H9 (cell line): ENCODE measurements at regions not wholly inside any gene's neighbourhood (a gene's known extent, or its start where the extent isn't known, plus 50 kb on each side); places are given as distances from the start of the nearest gene placed in this dataset.

ENCODE experiments used
- DNase-seq: peaks from one replicate; pipeline ENCODE4 v3.0.0-alpha.2; 2017
- H2AFZ ChIP-seq: one replicate; pipeline ENCODE4 v1.6.1; 2013; ENCODE audit warnings: mild to moderate bottlenecking, low read length, control low read depth, moderate library complexity
- H2AK5ac ChIP-seq: 2 replicates; pipeline ENCODE4 v1.6.1; 2013; ENCODE audit warnings: low read length, control low read depth, mixed read lengths; ENCODE audit not compliant: insufficient read length
- H2BK120ac ChIP-seq: one replicate; pipeline ENCODE4 v1.6.1; 2013; ENCODE audit warnings: low read depth, mild to moderate bottlenecking, low read length, control low read depth, inconsistent platforms; ENCODE audit not compliant: poor library complexity, severe bottlenecking
- H2BK12ac ChIP-seq: 2 replicates; pipeline ENCODE4 v1.6.1; 2013; ENCODE audit warnings: low read length, control low read depth, mixed read lengths, low read depth; ENCODE audit not compliant: insufficient read length
- H2BK15ac ChIP-seq: 2 replicates; pipeline ENCODE4 v1.6.1; 2013; ENCODE audit warnings: low read depth, low read length, control low read depth
- H2BK20ac ChIP-seq: one replicate; pipeline ENCODE4 v1.6.1; 2013; ENCODE audit warnings: low read depth, mild to moderate bottlenecking, low read length, control low read depth, inconsistent platforms; ENCODE audit not compliant: poor library complexity, severe bottlenecking
- H2BK5ac ChIP-seq: 2 replicates; pipeline ENCODE4 v1.6.1; 2013; ENCODE audit warnings: low read length, control low read depth, mixed read lengths; ENCODE audit not compliant: insufficient read length
- H3K14ac ChIP-seq: 2 replicates; pipeline ENCODE4 v1.6.1; 2013; ENCODE audit warnings: low read length, control low read depth; ENCODE audit not compliant: insufficient read depth
- H3K18ac ChIP-seq: 2 replicates; pipeline ENCODE4 v1.6.1; 2013; ENCODE audit warnings: low read depth, mild to moderate bottlenecking, mixed read lengths, low read length, control low read depth; ENCODE audit not compliant: insufficient read length
- H3K23ac ChIP-seq: 2 replicates; pipeline ENCODE4 v1.6.1; 2013; ENCODE audit warnings: low read length, control low read depth, mixed read lengths, low read depth; ENCODE audit not compliant: insufficient read length
- H3K23me2 ChIP-seq: 2 replicates; pipeline ENCODE4 v1.6.1; 2013; ENCODE audit warnings: low read depth, mild to moderate bottlenecking, mixed read lengths, low read length, control low read depth; ENCODE audit not compliant: insufficient read length, poor library complexity, severe bottlenecking
- H3K27ac ChIP-seq: 2 replicates; pipeline ENCODE4 v1.5.1; 2013; ENCODE audit warnings: low read length, control low read depth, mixed read lengths, low read depth; ENCODE audit not compliant: insufficient read length
- H3K27me3 ChIP-seq: 2 replicates; pipeline ENCODE4 v1.6.1; 2013; ENCODE audit warnings: low read length, control low read depth, inconsistent platforms; ENCODE audit not compliant: insufficient read depth
- H3K4ac ChIP-seq: 2 replicates; pipeline ENCODE4 v1.6.1; 2013; ENCODE audit warnings: low read depth, mild to moderate bottlenecking, control low read depth, inconsistent platforms, low read length, moderate library complexity
- H3K4me1 ChIP-seq: 2 replicates; pipeline ENCODE4 v1.6.1; 2013; ENCODE audit warnings: low read length, control low read depth, inconsistent platforms; ENCODE audit not compliant: insufficient read depth
- H3K4me2 ChIP-seq: 2 replicates; pipeline ENCODE4 v1.6.1; 2013; ENCODE audit warnings: low read length, control low read depth, mixed read lengths; ENCODE audit not compliant: insufficient read length, insufficient read depth
- H3K56ac ChIP-seq: 2 replicates; pipeline ENCODE4 v1.6.1; 2013; ENCODE audit warnings: low read depth, mild to moderate bottlenecking, mixed read lengths, low read length, control low read depth; ENCODE audit not compliant: insufficient read length
- H3K79me1 ChIP-seq: 2 replicates; pipeline ENCODE4 v1.6.1; 2013; ENCODE audit warnings: low read depth, mild to moderate bottlenecking, moderate library complexity, low read length, control low read depth, inconsistent platforms; ENCODE audit not compliant: insufficient read depth, poor library complexity, severe bottlenecking
- H3K79me2 ChIP-seq: 2 replicates; pipeline ENCODE4 v1.6.1; 2013; ENCODE audit warnings: low read length, control low read depth, inconsistent platforms; ENCODE audit not compliant: insufficient read depth
- H3K9ac ChIP-seq: 2 replicates; pipeline ENCODE4 v1.6.1; 2013; ENCODE audit warnings: low read length, control low read depth, mixed read lengths; ENCODE audit not compliant: insufficient read length; ENCODE audit errors: extremely low read depth
- H3K9me3 ChIP-seq: one replicate; pipeline ENCODE4 v1.6.1; 2013; ENCODE audit warnings: low read depth, low read length, inconsistent platforms; ENCODE audit not compliant: control insufficient read depth
- H3T11ph ChIP-seq: one replicate; pipeline ENCODE4 v1.6.1; 2013; ENCODE audit warnings: mild to moderate bottlenecking, low read length, control low read depth, inconsistent platforms
- H4K20me1 ChIP-seq: one replicate; pipeline ENCODE4 v1.6.1; 2013; ENCODE audit not compliant: control insufficient read depth, insufficient read length, insufficient read depth
- H4K5ac ChIP-seq: 2 replicates; pipeline ENCODE4 v1.6.1; 2013; ENCODE audit warnings: low read depth, mild to moderate bottlenecking, mixed read lengths, low read length, control low read depth; ENCODE audit not compliant: insufficient read length
- H4K8ac ChIP-seq: replicated peaks from 2 replicates; pipeline ENCODE4 v1.6.1; 2013; ENCODE audit warnings: low read length, control low read depth, mixed read lengths, low read depth; ENCODE audit not compliant: insufficient read length
- H4K91ac ChIP-seq: 2 replicates; pipeline ENCODE4 v1.6.1; 2013; ENCODE audit warnings: low read depth, mild to moderate bottlenecking, moderate library complexity, mixed read lengths, low read length, control low read depth; ENCODE audit not compliant: insufficient read length
- H3K27ac Mint-ChIP-seq, 3 experiments: 2 replicates in 2 of 3; 3 replicates in 1 of 3; pipeline ENCODE4 v1.8.0; 2020 to 2021; ENCODE audit warnings: mixed read lengths in 3 of 3, mild to moderate bottlenecking in 1 of 3, moderate library complexity in 1 of 3
- H3K27me3 Mint-ChIP-seq: 2 replicates; pipeline ENCODE4 v1.8.0; 2021; ENCODE audit warnings: low read depth, mild to moderate bottlenecking, moderate library complexity, mixed read lengths
- H3K36me3 Mint-ChIP-seq, 3 experiments: 2 replicates in 2 of 3; 3 replicates in 1 of 3; pipeline ENCODE4 v1.8.0; 2020 to 2021; ENCODE audit warnings: low read depth in 3 of 3, mixed read lengths in 3 of 3; ENCODE audit not compliant: insufficient read depth in 1 of 3
- H3K4me1 Mint-ChIP-seq, 2 experiments: 2 replicates each; pipeline ENCODE4 v1.8.0; 2020; ENCODE audit warnings: mixed read lengths in 2 of 2
- H3K4me3 Mint-ChIP-seq, 2 experiments: 2 replicates in 1 of 2; 3 replicates in 1 of 2; pipeline ENCODE4 v1.8.0; 2020 to 2021; ENCODE audit warnings: mild to moderate bottlenecking in 2 of 2, mixed read lengths in 2 of 2, moderate library complexity in 1 of 2
- H3K9me3 Mint-ChIP-seq, 2 experiments: 2 replicates in 1 of 2; 3 replicates in 1 of 2; pipeline ENCODE4 v1.8.0; 2020; ENCODE audit warnings: mild to moderate bottlenecking in 2 of 2, mixed read lengths in 2 of 2, moderate library complexity in 1 of 2
- CTCF ChIP-seq: fragments of 200-600 bp; sonication (generic); conservative IDR thresholded peaks from 3 replicates; pipeline ENCODE4 v1.8.0; 2021; ENCODE audit warnings: antibody characterized with exemption, mild to moderate bottlenecking
- WGBS: extraction: QIAGEN DNeasy Blood & Tissue Kit; methylation state at CpG from one replicate; pipeline ENCODE4 v1.1.7; 2013; ENCODE audit warnings: missing lambda C conversion rate, low lambda C conversion rate, mixed read lengths; ENCODE audit not compliant: insufficient read length; ENCODE audit errors: extremely low coverage; 5-methylcytosine and 5-hydroxymethylcytosine counted together

GRCh38 chr10:90440870-90441269, 417.0 kb downstream of the HTR7 start:
- Histone ChIP-seq H3K9ac (no peak overlapping the region), H4K8ac (no peak overlapping the region), H4K20me1 (no peaks in the 10 kb centered on the region), H3K23me2 (no peaks in the 10 kb centered on the region), H4K5ac (no peak overlapping the region), H3K27ac (no peak overlapping the region), H2AK5ac (no peak overlapping the region), H4K91ac (no peak overlapping the region), H2BK15ac (no peak overlapping the region), H3K56ac (no peak overlapping the region), H3K14ac (no peak overlapping the region), H3K79me2 (no peaks in the 10 kb centered on the region), H3K4ac (no peak overlapping the region), H2BK5ac (no peak overlapping the region), H2BK12ac (no peak overlapping the region), H3K79me1 (no peaks in the 10 kb centered on the region), H3K4me1 (no peaks in the 10 kb centered on the region), H3K23ac (no peak overlapping the region), H2BK20ac (no peak overlapping the region), H3K18ac (no peak overlapping the region), H3T11ph (no peak overlapping the region), H2AFZ (no peak overlapping the region), H3K27me3 (no peaks in the 10 kb centered on the region), H3K9me3 (no peaks in the 10 kb centered on the region), H3K4me2 (no peak overlapping the region), H2BK120ac (no peak overlapping the region)
- peaks cover 0 to 7% (median 0%) of the 10 kb centered on the region in 3 experiments; a peak in 1 of 7 replicates for H3K36me3 Mint-ChIP-seq
- peaks cover 3 to 9% of the 10 kb centered on the region in 2 experiments; a peak in 4 of 5 replicates for H3K9me3 Mint-ChIP-seq
- no peak overlapping the region for H3K27ac Mint-ChIP-seq
- TF ChIP-seq CTCF, result no peak
- H3K4me1 Mint-ChIP-seq, result no peaks in the 10 kb centered on the region
- no CpG with 5 or more reads among the region's 2 CpGs for WGBS
- H3K27me3 Mint-ChIP-seq, result no peaks in the 10 kb centered on the region
- no peak for DNase-seq
- H3K4me3 Mint-ChIP-seq, result no peak overlapping the region
